Activated CD8-positive, alpha-beta memory T cell treated with anti-CD3 and anti-CD28 coated beads, Interleukin-2, amount 50 U/mL, for 4 hours (primary cell): ENCODE measurements at regions not wholly inside any gene's neighbourhood (a gene's known extent, or its start where the extent isn't known, plus 50 kb on each side); places are given as distances from the start of the nearest gene placed in this dataset.
"Not testable (repeated sequence)": the region's sequence is repeated elsewhere in the genome, so short reads cannot be mapped to it uniquely, and the experiment has no call there.

Source experiments
- DNase-seq: peaks from one replicate; pipeline ENCODE4 v3.0.0-alpha.2; 2020

DNA sequence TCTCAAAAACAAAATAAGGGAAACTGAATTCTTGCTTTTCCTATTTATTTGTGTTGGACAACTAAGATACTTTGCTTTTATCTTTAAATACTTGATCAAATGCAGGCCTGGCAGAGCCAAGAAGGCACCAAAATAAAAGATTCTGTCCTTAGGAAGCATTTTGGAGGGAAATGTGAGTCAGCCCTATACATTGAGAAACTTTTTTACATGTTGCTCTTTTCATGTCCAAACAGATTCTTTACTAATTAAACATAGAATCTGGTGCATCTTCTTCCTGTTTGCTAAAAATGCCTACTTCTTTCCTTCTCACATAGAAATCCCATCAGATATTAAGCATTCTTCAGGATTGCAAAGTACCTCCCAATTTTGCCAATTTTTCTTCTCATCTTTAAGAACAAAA lies 1160.4 kb downstream of the EFNA5 start:
- no peak for DNase-seq

DNA sequence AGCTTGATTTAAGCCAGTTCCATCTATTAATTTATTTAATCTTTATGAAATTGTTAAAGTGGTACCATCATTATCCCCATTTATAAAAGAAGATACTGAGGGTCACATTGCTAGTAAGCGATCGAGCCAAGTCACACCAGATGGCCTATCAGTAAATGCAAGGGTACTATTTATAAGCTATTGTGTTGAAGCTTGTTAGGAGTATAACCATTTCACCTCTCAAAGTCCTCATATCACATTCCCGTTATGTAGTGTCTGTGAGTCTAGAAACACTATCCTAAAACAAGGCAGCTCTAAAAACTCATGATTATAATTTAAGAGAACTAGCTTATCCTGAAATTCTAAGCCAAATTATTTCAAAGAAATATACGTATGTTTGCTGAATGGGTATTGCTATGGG lies 1161.8 kb downstream of the EFNA5 start:
- DNase-seq: no peak

DNA sequence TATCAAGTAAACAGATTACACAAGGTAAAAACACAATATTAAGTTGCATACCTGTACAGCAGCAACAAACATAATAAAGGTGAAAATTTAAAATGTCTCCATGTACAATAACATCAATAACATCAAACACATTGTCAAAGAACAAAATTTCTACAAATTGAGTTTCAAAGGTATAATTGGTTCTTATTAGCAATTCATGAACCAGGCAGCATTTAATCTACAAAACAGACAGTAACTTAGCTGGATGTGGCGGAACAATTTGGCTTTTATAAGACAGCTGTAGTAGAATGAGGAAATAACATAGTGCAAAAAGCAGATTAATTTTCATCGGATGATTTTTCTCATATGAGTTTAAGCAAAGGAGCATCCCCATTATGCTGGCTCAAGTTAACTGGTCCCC lies 1176.8 kb downstream of the EFNA5 start:
- no peak for DNase-seq

DNA sequence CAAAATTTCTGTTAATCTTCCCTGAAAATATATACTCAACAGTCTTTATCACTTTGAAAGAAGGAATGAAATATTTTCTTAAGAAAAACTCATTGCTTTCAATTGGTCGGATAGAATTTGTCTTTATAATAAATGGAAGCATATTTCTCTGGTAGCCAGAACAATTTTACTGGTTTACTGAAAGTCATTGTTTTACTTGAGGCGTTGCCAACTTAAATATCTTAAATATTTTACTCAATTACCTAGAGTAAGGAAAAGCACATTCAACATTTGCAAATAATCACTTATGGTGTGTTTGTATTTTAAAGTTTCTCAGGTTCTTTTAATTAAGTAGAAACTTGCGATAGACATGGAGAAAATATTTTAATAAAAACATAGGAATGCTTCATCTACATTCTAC lies 1181.7 kb downstream of the EFNA5 start:
- no peak for DNase-seq

DNA sequence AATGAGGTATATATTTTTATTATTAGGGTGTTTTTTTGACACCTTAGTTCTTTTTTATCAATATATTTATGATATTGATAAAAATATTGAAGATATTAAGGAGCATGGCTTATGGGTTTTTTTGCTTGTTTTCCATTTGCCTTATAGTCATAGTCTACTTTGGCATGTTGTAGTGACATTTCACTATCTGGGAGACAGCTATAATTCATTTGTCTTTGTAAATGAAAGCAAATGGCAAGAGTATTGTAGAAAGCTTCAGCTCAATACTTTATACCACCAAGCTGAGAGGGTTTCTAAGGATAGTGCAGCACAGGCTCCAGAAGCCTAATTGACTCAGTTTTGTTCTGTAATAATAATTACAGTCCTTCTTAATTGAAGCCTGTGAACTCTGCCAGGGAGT lies 1182.3 kb downstream of the EFNA5 start:
- no peak for DNase-seq

DNA sequence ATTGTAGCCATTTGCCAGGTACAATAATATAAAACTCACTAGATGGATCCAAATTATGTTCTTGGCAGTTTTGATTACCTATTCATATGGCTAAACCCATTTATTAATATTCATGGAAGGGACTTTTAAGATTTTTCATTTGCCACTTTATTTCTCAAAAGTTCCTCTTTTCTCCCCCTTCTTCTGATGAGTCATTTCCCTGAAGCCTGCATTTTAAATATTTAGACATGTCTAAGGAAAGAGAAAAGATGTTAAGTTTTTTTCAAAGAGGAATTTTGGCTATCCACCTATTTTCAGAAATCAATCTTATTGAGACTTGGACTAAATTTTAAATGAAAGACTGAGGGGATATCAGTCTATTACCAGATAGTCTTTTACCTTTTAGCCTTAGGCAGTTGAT lies 1189.4 kb downstream of the EFNA5 start:
- no peak for DNase-seq

DNA sequence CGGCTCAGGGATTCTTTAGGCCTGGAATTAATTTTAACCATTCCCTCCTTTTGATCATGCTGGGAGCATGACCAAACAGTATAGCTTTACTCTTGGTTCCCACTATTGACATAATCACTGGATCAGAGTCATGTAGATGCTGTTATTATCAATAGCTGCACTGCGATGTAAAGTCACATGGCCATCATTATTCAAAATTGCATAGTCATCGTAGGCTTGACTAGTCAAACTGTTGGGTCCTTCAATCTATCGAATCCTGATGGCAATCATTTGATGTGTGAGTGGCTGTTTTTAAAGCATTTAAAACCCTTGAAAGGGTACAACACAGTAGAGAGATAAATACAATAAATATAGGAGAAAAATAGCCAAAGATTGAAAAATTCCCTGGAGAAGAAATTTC lies 1194.1 kb downstream of the EFNA5 start:
- DNase-seq: no peak

DNA sequence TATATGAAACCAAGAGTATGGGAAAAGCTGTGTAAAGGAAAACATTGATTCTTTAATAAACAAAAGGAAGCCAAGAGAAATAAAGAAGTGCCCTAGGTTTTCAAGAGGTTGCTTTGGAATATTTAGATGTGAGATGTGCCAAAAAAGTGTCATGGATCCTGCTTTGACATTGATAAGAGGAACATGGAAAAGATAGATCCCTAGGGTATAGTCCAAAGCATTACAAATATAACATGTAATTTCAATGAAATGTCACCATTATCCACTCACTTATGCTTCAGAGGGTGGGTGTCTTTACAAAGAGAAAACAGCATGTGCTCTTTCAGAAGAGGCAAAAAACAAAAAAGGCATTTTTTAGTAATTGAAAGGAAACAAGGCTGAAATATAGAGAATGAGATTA lies 1196.7 kb downstream of the EFNA5 start:
- no peak for DNase-seq

DNA sequence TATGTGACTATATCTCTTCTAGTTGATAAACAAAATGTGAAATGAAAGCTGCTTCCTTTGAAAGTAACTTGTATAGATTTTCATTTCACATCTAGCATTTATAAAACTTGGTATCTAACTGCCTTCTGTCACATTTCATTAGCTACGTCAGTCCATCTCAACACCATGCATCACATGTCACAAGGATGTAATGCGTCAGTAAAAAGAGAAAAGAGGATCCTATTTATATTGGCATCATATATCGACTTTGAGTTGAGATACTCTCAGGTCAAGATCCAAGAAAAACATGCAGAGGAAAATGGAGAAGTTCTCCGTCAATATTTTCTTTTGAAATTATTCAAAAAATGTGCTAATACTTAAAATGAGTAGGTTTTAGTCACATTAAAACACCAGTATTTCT lies 1211.2 kb downstream of the EFNA5 start:
- DNase-seq: no peak

DNA sequence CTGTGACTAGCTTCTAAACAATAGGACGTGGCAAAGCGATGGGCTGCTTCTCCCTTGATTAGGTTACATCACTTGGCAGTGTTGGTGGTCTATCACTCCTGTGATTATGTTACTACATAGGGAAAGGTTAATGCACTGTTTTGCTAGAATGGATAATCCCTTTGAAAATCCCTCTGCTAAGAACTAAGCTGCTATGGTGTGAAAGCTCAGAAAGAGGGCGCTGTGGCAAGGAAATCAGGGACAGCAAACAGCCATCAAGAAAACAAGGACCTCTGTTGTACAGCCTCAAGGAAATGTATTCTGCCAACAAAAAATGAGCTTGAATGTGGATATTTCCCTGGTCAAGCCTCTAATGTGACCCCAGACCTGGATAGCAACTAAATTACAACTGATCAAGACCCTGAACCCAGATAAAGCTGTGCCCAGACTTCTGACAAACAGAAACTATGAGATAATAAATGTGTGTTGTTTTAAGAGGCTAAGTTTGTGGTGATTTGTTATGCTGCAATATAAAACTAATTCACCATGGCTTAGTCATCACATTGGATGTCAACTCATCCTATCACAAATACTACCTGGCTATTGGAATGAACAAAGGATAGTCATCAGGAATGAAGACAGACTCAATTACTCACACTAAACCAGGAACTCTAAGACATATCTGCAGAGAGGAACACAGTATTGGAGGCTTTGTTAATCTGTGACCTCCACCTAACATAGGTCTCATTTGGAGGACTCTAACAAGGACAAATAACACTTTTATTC lies 1215.9 kb downstream of the EFNA5 start:
- DNase-seq: no peak

DNA sequence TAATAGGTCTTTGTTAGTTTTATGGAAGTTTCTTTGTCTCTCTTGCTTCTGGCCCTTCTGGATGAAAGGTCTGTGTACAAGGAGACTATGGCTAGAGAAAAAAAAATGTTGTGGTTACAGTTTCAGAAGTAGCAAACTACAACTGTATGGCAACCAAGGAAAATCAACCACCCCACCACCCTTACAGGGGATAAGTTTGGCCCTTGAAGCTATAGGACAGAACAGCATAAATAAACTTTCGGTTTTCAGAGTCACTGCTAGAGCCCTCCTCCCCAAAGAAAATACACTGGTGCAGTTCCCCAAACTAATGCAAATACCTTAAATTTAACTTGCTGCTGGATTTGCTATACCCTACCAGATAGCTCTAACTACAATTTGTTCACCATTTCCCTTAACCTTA lies 1216.7 kb downstream of the EFNA5 start:
- DNase-seq: no peak

DNA sequence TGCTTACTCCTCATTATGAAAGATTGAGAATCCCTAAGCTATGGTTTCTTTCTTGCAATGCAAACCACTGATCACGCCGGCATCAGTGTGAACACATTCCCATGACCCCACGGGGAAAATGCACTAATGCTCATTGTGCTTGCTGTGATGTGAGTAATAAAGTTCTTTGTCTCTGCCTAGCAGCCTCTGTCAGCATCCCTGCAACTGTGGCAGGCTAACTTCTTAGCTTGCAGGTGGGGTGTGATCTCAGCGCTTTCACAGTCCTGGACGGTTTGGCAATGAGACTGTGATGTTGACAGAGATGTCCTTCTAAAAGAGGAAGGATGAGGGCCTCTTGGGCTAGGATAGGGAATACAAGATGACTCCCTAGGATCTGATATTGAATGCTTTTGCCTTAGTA lies 1218.7 kb downstream of the EFNA5 start:
- no peak for DNase-seq

DNA sequence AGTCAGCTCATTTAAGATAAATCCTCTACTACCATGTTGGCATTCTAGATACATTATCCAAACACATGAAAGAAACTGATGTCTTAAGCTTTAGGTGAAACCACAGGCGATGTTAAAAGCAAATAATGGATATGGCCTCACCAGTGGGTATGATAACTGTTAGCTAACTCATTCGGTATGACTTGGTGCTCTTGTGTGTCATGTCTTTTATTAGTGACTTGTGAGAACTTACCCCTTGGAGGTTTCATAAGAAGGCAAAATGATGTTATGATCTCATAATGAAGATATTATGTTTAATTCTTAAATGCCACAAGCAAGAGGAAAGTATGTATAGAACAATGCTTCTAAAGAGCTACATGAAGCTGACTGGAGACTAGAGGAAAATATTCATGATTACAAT lies 1227.0 kb downstream of the EFNA5 start:
- no peak for DNase-seq

DNA sequence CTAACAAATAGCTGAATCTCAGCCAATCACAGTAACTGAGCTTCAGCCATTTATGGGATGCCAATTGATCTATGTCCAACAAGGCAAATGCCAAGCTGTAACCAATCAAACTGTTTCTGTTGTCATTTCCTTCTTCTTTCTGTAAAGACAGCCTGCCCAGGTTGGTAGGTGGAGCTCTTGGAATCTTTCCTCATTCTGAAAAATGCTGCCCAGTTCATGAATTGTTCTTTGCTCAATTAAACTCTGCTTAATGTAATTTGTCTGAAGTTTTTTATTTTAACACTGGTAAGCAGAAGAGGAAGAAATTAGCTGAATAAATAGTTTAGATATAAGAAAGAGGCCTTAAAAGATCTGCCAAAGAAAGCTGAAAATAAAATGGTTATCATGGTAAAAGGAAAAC lies 1235.6 kb downstream of the EFNA5 start:
- DNase-seq: no peak

DNA sequence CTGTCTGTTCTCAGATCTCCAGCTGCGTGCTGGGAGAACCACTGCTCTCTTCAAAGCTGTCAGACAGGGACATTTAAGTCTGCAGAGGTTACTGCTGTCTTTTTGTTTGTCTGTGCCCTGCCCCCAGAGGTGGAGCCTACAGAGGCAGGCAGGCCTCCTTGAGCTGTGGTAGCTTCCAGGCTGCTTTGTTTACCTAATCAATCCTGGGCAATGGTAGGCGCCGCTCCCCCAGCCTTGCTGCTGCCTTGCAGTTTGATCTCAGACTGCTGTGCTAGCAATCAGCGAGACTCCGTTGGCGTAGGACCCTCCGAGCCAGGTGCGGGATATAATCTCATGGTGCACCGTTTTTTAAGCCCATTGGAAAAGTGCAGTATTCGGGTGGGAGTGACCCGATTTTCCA lies 1240.0 kb downstream of the EFNA5 start:
- DNase-seq: not testable (repeated sequence)

DNA sequence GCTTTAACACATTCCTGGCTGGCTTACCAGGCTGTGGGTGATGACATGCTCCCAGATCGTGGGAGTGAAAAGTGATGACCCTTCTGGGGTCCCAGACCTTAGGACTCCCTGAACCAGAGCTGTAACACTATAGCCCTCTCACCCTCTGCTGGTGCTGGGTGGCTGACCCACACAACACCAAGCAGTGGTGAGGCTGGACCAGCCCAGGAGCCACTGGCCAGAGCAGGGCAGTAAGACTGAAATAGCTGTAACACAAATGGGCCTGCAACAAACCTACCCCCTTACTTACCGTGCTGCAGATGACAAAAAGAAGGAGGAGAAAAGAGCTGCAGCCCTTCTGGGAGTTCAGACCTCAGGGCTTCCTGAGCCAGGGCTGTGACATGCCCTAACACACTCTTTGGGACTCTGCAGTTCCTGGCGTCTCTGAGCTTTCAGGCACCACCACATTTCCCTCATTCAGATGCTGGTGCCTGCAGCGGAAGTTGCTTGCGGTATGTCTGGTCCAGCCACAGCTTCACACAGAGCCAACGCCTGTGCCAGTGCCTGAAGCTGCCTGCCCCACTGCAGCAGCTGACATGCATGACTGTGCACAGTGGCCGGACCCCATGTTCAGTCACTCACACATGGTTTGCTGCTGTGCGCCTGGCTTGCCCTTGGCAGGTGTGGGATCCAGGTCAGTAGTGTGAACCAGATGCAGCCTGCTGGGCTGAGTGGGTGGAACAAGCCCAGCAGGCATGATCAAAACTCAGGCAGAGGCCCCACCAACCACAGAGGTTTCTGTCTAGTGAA lies 1247.4 kb downstream of the EFNA5 start:
- no peak for DNase-seq

DNA sequence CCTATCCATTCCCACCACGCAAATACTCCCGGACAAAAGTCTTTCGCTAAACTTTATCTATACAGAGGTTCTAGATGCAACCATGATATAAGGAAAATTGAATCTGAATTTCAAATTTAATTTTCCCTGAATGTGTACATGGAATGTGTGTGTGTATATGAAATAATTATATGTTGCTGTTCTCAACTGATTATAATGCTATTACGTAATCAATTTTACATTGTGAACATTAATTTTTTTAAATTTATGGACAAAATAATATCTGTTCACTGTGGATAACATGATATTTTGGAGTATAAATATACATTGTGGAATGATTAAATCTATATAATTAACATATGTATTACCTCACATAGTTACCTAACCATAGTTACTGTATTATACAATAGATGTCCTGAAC lies 1250.6 kb downstream of the EFNA5 start:
- DNase-seq: no peak

DNA sequence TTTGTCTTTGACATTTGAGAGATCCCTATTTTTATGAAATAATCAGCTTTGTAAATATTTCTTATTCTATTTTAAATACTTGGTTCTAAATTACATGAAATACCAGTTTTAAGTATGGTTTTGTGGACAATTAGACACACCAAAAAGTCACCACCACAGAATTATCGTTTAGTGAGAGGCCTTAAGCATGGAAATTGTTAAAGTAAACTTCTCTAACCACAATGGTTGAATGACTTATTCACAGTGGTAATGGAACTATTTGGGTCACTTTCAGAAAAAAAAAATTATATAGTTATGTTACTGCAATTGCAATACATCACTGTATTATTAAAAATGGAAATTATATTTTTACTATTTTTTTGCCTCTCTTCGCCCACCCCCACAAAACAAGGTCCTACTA lies 1252.5 kb downstream of the EFNA5 start:
- no peak for DNase-seq

DNA sequence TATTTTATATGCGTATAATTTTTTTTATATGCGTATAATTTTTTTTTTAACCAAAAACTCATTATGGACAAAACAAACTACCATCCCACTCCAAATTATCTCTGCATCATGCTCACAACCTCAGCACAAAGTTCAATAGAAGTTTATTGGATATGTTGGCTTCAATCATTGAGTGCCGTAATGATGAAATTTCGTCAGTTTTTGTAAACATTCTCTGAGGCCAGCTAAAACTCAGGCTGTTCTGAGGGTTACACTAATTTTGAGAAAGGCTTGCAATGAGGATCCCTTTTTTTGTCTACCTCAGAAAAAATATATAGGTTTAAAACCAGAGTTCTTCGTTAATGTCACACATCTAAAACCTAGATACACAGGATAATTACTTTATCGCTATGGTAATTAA lies 1253.2 kb downstream of the EFNA5 start:
- DNase-seq: no peak

DNA sequence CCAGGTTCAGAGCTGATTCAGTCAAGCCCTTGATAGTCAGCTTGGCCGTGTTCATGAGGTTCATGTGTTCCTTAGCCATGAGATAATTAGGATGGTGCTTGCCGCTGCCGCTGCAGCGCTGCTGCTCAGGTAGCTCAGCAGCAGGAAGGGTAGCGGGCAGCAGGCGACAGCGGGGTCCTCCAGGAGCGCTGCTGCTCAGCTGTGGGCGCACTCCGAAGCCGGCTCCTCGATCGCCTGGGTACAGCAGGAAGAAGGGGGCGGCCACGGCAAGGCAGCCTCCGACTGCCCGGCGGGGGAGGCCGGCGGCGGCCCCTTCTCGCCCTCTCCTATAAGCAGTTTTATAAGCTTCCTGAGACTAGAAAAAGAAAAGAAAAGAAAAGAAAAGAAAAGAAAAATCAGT lies 1253.6 kb downstream of the EFNA5 start:
- no peak for DNase-seq

DNA sequence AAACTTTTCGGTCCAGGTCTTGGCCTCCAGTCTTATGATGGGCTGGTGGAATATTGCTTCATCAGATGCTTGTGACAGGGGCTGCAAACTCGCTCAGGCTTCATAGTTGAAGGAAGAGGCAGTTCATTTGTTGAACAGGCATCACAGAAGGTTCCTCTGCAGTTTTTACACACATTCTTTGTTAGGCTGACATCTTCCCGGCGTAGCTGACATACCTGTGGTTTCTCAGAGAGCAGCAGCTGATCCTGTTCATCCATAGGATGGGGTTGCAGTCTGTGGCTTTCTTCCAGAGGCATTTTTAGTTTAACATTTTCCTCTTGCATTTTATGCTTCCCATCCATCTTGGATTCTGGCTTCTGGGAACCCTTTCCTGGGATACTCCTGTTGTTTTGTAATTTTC lies 1255.2 kb downstream of the EFNA5 start:
- DNase-seq: no peak

DNA sequence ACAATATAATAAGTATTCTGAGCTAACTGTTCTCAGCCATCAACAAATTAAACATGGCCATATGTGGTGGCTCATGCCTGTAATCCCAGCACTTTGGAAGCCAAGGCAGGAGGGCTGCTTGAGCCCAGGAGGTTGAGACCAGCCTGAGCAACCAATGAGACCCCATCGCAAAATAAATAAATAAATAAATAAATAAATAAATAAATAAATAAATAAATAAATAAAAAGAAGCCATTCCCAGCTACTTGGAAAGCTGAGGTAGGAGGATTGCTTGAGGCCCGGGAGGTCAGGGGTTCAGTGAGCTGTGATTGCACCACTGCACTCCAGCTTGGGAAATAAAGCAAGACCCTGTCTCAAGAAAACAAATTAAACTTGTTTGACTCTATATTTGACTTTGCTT lies 1256.4 kb downstream of the EFNA5 start:
- no peak for DNase-seq

DNA sequence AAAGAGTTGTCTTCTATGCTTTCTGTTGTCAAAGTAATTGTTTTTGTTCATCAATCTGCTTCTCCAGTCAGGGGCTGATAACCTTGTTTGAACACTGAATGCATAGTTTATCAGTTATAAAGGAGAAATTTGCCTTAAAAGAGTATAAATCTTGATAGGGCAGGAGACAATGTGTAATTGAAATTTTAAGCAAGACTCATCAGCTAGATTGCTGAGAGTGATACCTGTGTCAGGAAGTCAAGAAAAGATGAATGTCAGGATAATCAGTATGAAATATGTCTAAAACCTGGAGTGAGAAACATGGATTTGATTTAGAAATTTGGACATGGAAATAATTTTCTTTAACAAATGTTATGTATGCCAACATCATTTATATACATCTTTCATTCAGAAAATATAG lies 1258.1 kb downstream of the EFNA5 start:
- DNase-seq: no peak

DNA sequence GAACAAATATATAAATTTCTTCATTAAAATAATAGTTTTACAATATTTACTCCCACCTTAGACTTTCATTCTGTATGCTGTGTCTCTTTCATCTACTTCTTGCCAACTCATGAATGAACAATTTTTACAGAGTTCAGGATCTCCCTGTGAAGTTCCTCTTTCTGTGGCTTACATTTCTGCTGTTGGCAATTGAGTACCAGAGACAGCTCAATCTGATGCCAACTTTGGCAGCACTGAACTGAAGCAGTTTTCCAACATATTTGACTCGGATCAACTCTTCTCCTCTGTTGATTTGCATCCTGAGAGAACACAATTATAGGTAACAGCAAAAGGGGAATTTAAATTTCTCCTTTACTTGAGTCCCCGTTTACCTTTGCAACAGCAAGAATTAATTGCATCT lies 1262.2 kb downstream of the EFNA5 start:
- DNase-seq: no peak

DNA sequence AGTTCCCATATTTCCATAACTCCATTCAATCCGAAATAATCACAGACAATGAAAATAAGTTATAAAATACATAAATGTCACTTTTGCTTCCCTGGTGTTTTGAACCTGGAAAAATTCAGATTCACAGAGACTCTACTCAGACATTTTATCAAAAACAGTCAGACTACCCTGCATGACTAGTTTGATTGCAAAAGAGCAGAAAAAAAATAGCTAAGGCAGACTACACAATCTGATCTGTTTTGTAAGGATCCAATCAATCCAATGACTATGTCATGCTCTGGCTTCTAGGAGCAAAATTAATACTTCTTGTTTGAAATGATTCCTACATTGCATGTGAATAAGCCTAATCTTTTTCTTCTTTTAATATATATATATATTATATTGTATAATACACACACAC lies 1262.6 kb downstream of the EFNA5 start:
- no peak for DNase-seq
